OCI-LY3 (cell line): ENCODE measurements at regions not wholly inside any gene's neighbourhood (a gene's known extent, or its start where the extent isn't known, plus 50 kb on each side); places are given as distances from the start of the nearest gene placed in this dataset.

Source experiments
- H2AFZ ChIP-seq: fragments of 200-600, 300-600 bp; shearing (Covaris generic); 2 replicates; pipeline ENCODE4 v1.6.0; 2014; ENCODE audit warnings: antibody characterized with exemption, low read depth, low read length
- H3K27ac ChIP-seq: fragments of 200-600, 300-600 bp; sonication (generic); 2 replicates; pipeline ENCODE4 v1.5.1; 2014; ENCODE audit warnings: mild to moderate bottlenecking, low read length, moderate library complexity, mixed read lengths
- H3K27me3 ChIP-seq: fragments of 200-600, 300-600 bp; sonication (generic); 2 replicates; pipeline ENCODE4 v1.6.1; 2014; ENCODE audit warnings: low read depth, low read length, mixed read lengths
- H3K36me3 ChIP-seq: fragments of 200-600, 300-600 bp; sonication (generic); replicated peaks from 2 replicates; pipeline ENCODE3; 2014; ENCODE audit warnings: low read depth, low read length, mixed read lengths
- H3K4me1 ChIP-seq: fragments of 300-600, 200-600 bp; sonication (generic); 2 replicates; pipeline ENCODE4 v1.6.1; 2014; ENCODE audit warnings: low read length, mixed read lengths
- H3K4me2 ChIP-seq: fragments of 200-600, 300-600 bp; sonication (generic); 2 replicates; pipeline ENCODE4 v1.6.1; 2014; ENCODE audit warnings: low read length, mixed read lengths
- H3K4me3 ChIP-seq: fragments of 300-600, 200-600 bp; sonication (generic); 2 replicates; pipeline ENCODE4 v1.5.1; 2014; ENCODE audit warnings: antibody characterized with exemption, mild to moderate bottlenecking, low read length, moderate library complexity
- H3K79me2 ChIP-seq: fragments of 300-600, 200-600 bp; shearing (Covaris generic); 2 replicates; pipeline ENCODE4 v1.6.1; 2014; ENCODE audit warnings: mild to moderate bottlenecking, low read length, mixed read lengths
- H3K9ac ChIP-seq: fragments of 300-600, 200-600 bp; shearing (Covaris generic); 2 replicates; pipeline ENCODE4 v1.6.0; 2014; ENCODE audit warnings: mild to moderate bottlenecking, low read length, moderate library complexity
- H3K9me3 ChIP-seq: fragments of 200-600, 300-600 bp; shearing (Covaris generic); 2 replicates; pipeline ENCODE4 v1.6.1; 2014; ENCODE audit warnings: low read length, mixed read lengths; ENCODE audit not compliant: insufficient read depth
- H4K20me1 ChIP-seq: fragments of 200-600, 300-600 bp; sonication (generic); 2 replicates; pipeline ENCODE4 v1.6.1; 2016; ENCODE audit warnings: low read length, mixed read lengths; ENCODE audit not compliant: insufficient read depth
- EZH2phosphoT487 ChIP-seq: fragments of 200-600 bp; shearing (Covaris generic); IDR thresholded peaks from 2 replicates; pipeline ENCODE4 v1.6.1; 2018; ENCODE audit warnings: antibody characterized with exemption, mixed run types, low read depth
- TF ChIP-seq, protein P1 (sequence below): fragments of 200-600, 300-600 bp; sonication (generic); IDR thresholded peaks from 2 replicates; pipeline ENCODE4 v1.5.1; 2014; ENCODE audit warnings: antibody characterized with exemption, low read length, low read depth

DNA sequence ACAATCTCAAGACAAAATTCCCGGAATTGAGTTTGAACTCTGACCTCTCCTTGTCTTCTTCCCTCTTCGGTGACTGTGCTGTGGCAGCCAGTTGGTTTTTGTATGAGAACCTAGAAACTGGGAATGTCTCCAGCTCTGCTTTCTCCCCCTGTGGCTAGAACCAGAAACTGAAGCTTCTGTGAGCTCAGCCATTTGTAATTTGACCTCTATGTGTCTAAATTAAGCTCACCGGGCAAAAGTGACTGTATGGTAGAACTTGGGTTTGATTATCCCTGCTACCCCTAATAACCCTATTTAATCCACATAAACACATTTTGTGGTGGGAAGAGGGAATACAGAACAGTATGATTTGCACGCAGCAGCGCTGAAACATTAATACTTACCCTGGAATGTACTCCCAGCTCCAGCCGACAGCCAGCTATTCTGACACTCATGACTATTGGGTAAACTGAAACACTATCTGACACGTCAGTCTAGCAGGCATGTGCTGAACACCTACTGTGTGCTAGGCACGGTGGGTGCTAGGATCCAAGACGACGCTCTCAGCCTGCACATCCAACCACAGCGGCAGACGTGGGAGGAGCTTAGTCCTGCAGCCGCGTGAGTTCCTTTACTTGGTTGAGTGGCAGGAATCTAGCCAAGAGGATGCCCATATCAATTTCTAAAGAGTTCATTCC is 324.8 kb downstream of the SFMBT2 start:
- Histone ChIP-seq H3K27ac (no peak overlapping the region), H3K9ac (no peak overlapping the region), H3K4me2 (no peak overlapping the region)

DNA sequence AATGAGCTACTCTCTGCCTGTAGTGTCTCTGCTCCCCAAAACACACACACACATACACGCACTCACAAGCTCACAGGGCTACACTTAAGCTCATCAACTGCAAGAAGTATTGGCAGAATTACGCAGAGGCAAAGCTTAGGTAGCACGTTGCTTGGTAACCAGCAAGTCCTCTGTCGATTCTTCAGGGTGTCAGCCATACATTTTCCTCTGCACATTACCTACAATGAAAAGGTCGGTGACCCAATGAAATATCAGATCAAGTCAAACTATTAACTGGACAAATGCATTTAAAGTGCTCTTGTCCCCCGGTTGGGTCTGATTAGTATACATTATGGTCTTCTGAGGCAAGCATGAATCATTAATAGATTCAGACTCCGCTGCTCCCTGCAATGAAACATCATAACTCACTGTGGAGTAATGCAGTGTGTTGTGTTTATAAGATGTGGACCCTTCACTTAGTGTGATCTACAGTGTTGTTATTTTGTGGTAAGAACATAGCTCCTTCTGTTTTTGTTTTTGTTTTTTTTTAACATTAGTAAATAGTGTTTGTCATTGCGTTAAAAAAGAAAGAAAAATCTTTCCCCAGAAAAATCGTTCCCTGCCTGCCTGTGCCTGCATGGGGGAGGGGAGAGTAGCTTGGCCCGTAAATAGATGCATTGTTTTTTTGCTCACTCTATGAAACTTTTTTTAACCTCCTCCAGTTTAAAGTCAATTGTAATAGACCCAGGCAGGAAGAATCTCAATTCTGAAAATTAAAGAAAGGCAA is 325.5 kb downstream of the SFMBT2 start:
- Histone ChIP-seq H4K20me1 (no peaks in the 10 kb centered on the region), H3K4me2 (no peak overlapping the region), H2AFZ (no peak overlapping the region), H3K9ac (no peak overlapping the region), H3K79me2 (no peaks in the 10 kb centered on the region), H3K4me1 (no peaks in the 10 kb centered on the region), H3K27ac (no peak overlapping the region), H3K27me3 (peaks cover 19% of the 10 kb centered on the region; the same call in 1 of the 2 replicates), H3K4me3 (no peak overlapping the region), H3K9me3 (no peaks in the 10 kb centered on the region), H3K36me3 (no peaks in the 10 kb centered on the region)
- TF ChIP-seq EZH2phosphoT487, result no peak
- TF ChIP-seq, protein P1, sequence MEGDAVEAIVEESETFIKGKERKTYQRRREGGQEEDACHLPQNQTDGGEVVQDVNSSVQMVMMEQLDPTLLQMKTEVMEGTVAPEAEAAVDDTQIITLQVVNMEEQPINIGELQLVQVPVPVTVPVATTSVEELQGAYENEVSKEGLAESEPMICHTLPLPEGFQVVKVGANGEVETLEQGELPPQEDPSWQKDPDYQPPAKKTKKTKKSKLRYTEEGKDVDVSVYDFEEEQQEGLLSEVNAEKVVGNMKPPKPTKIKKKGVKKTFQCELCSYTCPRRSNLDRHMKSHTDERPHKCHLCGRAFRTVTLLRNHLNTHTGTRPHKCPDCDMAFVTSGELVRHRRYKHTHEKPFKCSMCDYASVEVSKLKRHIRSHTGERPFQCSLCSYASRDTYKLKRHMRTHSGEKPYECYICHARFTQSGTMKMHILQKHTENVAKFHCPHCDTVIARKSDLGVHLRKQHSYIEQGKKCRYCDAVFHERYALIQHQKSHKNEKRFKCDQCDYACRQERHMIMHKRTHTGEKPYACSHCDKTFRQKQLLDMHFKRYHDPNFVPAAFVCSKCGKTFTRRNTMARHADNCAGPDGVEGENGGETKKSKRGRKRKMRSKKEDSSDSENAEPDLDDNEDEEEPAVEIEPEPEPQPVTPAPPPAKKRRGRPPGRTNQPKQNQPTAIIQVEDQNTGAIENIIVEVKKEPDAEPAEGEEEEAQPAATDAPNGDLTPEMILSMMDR, result no peak

More for the DNA sequence above, 324.8 kb downstream of the SFMBT2 start:
- peaks cover 14% of the 10 kb centered on the region; the same call in 1 of the 2 replicates for H3K27me3 ChIP-seq
- H3K79me2 ChIP-seq, result no peaks in the 10 kb centered on the region
- H4K20me1 ChIP-seq, result no peaks in the 10 kb centered on the region
- no peak for TF ChIP-seq EZH2phosphoT487
- TF ChIP-seq, protein P1, result no peak
- no peak overlapping the region for H2AFZ ChIP-seq
- no peaks in the 10 kb centered on the region for H3K36me3 ChIP-seq
- H3K9me3 ChIP-seq, result no peaks in the 10 kb centered on the region
- no peak overlapping the region for H3K4me3 ChIP-seq
- H3K4me1 ChIP-seq, result no peaks in the 10 kb centered on the region

DNA sequence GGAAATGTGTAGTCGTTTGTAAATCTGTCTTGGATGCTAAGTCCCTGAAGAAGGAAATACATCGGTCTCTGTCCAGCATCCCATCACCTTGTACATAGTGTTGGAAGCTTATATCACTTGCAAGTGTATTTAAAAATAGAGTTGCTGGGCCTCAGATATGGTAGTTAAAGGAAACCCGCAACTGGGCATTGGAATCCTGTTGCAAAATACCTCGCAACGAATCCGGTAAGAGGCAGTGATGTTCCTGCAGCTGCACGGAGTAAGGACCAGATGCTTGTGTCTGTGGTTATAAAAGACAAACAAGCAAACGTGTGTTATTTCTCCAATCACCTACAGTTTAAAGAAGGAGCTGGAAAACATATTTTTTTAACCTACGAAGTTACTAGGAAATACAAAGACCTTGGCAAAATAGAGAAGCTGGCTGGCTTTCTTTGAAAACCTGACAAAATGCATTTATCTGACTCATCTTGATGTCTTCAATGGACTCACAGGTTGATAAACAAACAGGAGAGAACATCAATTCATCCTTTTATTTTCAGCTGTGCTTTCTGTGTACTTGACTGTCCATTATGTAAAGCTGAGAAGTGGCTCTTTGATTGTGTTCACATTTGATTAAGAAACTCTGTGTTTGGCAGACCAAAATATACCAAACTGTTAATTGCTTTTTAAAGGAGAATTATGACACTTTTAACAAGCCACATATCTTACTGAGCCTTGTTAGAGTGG is 326.4 kb downstream of the SFMBT2 start:
- no peak for TF ChIP-seq EZH2phosphoT487
- Histone ChIP-seq H3K4me1 (no peaks in the 10 kb centered on the region), H3K36me3 (no peaks in the 10 kb centered on the region), H4K20me1 (no peaks in the 10 kb centered on the region), H2AFZ (no peak overlapping the region), H3K9ac (no peak overlapping the region), H3K27me3 (peaks cover 22% of the 10 kb centered on the region; the same call in 1 of the 2 replicates), H3K27ac (no peak overlapping the region), H3K79me2 (no peaks in the 10 kb centered on the region), H3K4me2 (no peak overlapping the region), H3K4me3 (no peak overlapping the region), H3K9me3 (no peaks in the 10 kb centered on the region)

DNA sequence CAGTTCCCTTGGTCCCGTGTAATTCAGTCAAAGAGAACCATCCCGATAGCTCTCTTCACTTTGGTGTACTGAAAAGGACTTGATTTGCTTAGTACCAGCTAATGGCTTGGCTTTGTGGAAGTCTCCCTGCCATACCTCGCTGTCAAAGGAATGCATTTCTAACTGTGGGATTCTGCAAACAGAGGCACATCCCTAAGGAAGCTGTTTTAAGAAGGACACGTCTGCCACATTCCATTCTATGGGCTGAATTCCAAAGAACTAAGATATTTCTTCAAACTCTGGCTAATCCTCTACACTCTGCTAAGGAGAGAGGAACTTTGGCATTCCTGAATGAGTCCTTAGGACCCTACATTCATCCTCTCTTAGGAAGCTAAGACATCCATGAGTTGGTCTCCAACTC is 327.9 kb downstream of the SFMBT2 start:
- no peak overlapping the region for H3K27ac ChIP-seq
- no peak for TF ChIP-seq EZH2phosphoT487
- TF ChIP-seq, protein P1, result no peak
- H3K9ac ChIP-seq, result no peak overlapping the region
- no peaks in the 10 kb centered on the region for H3K79me2 ChIP-seq
- no peaks in the 10 kb centered on the region for H3K36me3 ChIP-seq
- no peaks in the 10 kb centered on the region for H3K4me1 ChIP-seq
- H3K27me3 ChIP-seq, result peaks cover 22% of the 10 kb centered on the region; the same call in 1 of the 2 replicates
- no peaks in the 10 kb centered on the region for H4K20me1 ChIP-seq
- no peak overlapping the region for H3K4me3 ChIP-seq
- no peak overlapping the region for H2AFZ ChIP-seq
- no peaks in the 10 kb centered on the region for H3K9me3 ChIP-seq
- no peak overlapping the region for H3K4me2 ChIP-seq
